T-helper 9 cell (primary cell): ENCODE measurements at regions not wholly inside any gene's neighbourhood (a gene's known extent, or its start where the extent isn't known, plus 50 kb on each side); places are given as distances from the start of the nearest gene placed in this dataset.

Experiments
- DNase-seq: peaks from one replicate; pipeline ENCODE4 v3.0.0-alpha.2; 2020

DNA sequence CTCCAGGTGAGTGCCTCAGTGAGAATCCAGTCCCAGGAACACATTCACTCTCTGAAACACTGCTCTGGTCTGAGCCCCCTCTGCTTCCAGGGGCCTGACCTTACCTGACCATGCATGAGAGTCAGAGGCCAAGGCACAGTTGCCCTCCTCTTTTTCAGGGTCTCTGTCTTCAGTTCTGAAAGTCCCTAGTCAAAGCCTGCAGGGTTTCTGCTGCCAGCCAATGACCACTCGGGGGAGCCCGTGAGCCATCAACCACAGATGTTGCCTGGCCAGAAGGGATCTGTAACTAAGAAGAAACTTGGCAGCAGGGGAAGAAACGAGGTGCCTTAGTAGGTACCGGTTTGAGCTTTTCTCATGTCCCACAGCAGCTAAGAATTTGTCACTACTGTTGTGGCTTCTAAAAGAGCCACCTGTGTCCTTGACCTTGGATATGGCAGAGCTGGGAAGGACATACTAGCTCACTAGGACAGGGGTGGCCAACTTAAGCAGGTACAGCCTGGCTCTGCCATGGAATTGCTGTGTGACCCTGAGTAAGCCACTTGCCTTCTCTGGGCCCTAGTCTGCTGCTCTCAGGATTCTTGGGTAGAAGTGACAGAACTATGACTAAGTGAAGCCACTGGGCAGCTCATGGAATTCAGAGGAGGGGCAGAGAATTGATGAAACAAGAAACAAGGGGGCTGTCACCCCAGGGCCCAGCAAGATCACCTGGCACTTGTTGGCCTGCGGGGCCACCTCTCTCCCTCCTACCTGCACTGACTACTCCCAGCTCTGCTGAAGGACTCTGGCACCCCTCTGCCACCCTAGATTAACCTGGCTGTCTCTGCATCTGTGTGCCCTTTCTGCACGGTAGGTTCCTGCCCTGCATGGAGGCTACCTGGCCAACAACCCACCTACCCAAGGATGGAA is 83.8 kb upstream of the GPR26 start:
- peak; percentile 46 for DNase-seq

DNA sequence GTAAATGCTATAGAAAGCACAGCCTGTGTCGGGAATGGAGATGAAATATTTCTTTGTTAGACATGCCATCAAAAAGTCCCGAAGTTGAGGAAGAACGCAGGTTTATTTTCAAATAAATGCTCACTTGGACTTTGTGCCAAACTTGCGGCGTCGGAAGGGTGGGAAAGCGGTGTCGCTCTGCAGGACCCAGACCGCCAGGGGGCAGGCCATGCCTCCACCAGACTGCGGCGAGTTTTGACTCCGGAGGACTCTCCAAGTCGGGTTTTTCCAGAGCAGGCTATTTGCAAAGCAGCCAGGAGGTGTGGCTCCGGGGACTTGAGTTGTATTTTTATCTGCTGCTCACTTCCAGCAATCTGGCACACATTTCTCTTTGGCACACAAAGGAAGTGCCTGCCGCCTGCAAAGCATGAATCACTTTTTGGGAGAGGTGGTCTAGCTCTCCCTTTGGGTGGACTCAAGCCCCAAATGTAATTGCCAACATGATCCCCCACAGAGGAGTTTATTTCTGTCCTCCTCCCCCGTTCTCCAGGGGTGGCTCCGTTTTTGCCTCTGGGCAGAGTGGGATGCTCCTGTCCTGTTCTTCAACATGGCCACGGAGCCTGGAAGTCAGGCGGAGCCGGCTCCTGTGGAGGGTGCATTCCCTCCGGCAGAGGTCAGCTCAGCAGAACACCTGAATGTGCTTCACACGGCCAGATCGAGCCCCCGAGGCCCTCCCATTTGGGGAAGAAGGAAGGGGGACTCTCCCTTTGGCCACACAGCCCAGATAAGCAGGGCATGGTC is 82.3 kb upstream of the GPR26 start:
- no peak for DNase-seq

DNA sequence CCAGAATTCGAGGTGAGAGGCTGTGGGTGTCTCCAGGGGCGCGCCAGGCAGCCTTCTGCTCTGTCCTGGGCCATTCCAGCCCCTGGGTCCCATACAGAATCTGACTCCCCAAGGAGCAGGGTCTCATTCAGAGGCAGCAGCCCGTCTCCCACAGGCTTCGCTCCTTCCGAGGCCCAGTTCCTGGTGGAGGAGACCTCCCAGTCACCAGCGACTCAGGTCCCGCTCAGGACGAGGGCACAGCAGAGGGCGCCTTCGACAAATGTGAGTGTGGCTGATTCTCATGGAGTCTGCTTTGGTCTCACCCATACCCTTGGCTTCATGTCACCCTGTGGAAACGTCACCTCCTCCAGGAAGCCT is 81.8 kb upstream of the GPR26 start:
- DNase-seq = no peak

DNA sequence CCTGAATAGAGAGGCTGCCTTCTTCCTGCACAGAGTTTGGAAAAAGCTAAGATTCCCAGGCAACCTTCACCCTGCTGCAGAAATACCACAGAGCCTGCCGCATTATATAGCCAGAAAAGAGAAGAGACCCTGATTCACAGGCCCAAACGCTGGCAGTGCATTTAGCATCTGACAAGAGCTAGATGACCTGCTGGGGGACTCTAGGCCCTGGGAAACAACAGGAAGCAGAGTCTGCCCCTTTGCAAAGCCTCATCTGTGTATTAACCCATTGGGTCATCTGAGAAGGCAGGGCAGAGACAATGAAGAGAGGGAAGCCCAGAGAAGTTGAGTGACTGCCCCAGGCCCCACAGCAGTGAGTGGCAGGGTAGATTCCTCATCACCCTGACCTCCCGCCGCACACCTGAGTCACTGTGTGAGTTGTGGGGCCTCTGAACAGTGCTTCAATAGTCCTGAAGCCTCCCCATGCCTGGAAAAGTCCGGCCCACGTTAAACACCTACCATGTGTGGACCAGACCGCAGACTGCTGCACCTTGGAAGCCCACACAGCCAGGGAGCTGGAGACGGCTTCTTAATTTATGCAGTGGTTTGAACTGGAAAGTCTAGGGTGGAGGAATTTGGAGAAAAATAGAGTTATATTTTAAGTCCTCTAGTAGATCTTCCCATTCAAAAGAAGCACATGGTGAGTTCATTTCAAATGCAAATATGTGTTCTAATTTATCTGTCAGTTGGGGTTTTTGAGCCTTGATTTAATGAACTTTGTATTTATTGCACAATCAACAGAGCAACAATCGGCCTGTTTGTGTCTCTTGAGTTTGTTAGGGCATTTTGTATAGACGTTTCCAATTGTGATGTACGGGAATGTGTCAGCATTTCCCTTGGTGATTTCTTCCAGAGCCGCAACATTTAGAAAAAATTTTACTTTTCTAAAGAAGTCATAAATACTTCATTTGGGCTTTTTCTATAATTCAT is 80.4 kb upstream of the GPR26 start:
- DNase-seq = no peak

DNA sequence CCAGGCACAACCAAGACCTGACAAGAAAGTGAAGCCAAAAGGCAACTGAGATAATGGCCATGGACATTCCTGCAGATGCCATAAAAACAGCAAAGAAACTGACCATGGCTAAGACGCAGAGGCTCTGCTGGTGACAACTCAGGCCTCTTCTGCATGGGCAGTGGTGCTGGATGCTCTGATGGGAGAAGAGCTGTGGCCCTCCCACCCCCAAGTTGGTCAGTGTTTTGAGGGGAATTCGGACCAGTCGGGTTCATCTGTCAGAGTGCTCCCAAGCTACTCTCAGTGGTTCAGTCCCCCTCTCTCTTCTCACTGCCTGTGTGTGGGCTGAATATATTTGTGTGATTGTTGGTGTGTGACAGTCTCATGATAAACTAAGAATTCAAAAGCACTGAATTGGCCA is 79.0 kb upstream of the GPR26 start:
- no peak for DNase-seq

DNA sequence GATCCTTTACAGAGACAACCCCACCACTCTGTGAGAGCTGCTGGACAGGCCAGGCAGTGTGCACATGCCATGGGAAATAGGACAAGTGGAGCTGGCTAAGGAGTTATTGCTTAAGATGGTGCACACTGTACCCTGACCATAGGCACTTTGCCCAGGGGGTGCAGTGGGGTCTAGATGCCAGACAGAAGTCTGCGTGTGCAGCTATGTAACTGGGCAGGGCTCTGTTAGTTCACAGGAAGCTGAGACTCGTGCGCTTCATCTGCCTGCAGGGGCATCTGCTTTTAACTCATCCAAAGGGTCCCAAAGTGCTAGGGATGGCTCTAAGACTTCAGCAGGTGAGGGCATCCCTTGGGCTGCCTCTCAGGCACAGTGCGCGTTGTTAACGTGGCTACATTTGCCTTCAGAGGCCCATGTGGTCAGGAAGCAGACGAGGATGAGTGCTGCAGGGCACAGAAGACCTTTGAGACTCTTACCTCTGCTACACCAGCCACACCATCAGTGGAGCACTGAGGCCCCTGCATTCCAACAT is 77.7 kb upstream of the GPR26 start:
- DNase-seq = no peak

DNA sequence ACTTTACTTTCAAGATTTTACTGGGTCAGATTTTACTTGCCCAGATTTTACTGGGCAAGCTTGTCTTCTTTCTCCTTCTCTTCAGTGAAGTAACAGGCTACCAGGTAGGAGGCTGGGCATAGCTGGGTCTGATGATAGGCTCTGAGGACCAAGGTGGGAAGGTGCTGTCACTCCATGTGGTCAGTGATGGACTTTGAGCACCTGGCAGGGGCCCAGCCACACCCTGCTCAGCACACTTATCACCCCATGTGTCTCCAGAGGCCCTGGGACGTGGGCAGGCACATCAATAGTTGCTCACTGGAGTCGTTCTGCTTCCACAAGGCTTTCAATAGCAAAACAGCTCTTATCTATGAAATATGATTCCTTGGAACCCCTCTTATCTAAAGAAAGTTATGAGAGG is 70.5 kb upstream of the GPR26 start:
- DNase-seq = no peak

DNA sequence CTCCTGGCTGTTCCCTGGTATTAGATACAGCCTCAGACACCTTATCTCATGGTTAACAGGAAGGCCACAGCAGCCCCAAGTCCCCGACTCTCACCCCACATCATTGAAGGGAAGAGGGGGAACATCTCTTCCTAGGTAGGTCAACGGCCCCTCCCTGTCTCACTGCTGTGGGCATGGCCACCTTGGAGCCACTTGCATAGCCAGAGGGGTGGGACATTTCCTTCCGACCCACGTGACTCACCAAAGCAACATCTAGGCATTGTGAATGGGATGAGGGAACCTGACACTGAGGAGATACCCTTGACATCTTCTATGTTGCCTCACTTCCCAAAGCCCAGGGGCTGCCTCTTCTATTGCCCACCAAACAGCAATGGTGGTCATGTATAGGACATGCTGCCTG is 68.5 kb upstream of the GPR26 start:
- DNase-seq = no peak

DNA sequence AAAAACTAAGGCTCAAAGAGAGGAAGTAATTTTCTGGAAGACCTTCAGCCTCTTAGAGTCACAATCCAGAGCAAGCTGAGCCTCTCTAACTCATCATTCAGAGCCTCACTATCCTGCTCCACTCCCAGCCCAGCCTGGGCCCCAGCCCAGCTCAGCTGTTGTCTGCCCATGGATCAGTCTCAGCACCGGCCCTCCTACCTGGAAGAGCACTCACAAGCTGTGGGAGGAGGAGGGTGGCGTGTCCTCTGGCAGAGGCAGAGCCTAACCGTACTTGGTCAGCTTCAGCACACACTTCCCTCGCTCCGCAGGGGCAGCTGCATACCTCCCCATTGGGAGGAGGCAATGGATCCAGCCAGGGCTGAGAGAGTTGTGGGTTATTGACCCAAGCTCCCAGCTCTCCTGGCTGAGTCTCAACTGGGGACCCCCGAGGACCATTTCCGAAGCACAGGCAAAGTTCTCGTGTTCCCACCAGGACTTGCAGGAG is 66.7 kb upstream of the GPR26 start:
- no peak for DNase-seq

DNA sequence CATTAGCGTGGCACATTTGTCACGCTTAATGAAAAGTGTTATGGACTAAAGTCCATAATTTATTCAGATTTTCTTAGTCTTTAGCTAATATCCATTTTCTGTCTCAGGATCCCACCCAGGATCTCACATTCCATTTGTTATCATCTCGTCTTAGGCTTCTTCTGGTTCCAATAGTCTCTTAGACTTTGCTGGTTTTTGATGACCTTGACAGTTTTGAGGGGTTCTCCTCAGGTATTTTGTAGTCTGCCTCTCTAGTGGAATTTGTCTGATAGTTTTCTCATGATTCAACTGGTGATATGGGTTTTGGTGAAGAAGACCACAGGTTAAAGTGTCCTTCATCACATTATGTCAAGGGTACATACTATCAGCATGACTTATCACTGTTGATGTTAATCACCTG is 66.0 kb upstream of the GPR26 start:
- no peak for DNase-seq

DNA sequence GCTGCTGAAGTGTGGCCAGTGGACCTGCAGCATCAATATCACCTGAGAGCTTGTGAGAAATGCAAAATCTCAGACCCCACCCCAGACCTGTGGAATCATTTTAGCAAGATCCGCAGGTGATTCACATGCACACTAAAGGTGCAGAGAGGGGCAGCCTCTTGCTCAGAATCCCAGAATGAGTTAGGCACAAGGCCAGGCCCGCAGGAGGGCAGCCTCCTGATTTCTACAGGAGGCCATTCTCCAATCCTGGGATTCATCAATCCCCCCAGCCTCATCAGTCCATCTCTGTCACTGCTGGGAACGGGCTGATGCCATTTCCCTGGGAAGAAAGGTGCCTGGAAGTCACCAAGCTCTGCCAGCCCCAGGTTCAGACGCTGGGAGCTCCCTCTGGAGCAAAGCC is 63.0 kb upstream of the GPR26 start:
- no peak for DNase-seq

DNA sequence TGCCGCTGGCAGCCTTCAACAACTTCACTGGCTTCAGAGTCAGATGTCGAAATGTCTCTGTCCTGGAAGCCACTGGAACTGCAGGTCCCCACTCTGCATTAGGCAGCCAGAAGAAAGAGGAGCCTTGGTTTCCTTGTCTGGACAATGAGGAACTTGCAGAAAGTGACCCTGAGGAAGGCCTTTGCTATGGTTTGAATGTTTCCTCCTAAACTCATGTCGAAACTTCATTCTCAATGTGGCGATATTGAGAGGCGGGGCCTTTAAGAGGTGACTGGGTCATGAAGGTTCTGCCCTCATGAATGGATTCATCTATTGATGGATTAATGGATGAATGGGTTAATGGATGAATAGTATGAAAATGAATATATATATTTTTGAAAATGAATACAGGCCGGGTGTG is 61.6 kb upstream of the GPR26 start:
- no peak for DNase-seq

DNA sequence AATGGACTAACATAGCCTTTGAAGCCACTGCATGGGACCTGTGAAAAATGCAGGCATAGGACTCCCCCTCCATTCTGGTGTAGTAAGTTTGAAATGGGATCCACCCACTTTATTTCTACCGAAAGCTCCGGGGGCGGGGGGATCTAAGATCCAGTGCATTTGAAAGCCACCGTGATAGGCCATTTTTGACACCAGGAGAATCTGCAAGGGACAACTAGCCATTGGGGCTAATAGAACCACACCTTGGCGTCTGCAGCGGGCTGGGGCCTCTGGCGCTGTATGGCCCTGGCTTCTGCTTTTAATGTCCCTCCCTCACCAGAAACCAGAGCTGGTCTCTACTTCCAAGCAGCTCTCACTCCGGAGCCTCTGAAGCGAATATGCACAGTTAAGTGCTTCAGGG is 60.1 kb upstream of the GPR26 start:
- no peak for DNase-seq

DNA sequence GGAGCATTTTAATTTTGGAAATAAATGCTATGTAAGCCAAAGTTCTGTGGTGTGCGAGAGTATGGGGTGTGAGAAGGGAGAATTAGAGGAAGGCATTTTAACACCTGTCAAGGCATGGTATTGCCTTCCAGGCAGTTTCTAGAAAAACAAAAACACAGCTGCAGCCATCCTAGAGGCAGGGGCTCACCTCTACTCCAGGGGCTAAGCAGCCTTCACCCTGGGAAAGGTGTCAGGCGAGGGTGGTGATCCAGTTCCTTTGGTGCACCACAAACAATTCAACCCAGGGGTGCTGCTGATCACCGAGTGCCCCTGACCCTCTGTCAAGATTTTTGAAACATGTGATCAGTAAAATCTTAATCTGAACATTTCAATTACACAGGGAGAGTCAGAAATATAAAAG is 59.2 kb upstream of the GPR26 start:
- no peak for DNase-seq

DNA sequence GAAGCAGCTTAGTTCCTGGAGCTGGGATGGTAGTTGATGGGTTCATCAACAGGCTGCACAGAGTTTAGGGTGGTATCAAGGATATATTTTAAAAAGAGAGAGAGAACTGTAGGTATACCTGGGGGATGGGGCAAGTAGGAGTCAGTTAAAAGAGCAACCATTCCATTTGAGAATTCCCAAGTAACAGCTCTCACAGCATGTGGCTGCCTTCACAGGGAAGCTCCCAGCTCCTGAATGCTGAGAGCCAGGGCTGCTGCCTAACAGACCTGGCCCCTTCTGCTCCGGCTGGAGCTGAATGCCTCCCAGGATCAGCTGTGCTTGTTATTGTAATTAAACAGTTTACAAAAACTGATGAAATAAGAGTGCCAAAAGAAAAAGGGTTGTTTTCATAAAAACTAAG is 58.8 kb upstream of the GPR26 start:
- DNase-seq = no peak

DNA sequence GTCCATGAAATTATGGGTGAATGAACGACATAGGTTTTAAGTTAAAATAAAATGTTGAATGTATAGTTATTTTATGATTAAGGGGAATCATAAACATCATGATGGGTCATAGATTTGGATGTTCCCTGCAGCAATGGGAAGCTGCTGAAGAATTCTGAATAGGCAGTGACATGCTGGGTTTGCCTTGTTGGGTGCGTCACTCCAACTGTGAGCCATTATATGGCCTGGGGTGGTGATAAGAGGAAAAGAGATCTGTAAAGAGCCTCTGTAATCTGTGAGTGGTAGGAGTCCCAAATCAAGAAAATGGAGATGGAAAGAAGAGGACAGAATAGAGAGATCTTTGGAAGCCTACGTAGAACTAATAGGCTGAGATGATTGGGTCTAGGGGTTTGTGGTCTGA is 58.1 kb upstream of the GPR26 start:
- no peak for DNase-seq

DNA sequence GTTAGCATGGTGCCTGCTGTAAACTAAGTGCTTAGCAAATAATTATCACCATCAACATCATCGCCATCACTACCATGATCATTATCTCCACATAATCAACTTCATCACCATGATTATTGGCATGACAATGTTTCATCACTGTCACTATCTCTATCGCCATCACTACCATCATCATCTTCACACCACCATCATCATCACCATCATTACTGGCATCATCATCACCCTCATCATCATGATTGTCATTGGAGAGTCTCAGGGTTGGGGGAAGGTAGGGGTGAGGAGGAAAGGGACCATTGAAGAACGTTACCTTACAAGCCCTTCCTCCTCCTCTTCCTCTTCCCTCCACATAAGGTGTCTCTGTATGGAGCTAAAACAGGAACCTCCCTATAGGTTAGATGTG is 54.9 kb upstream of the GPR26 start:
- DNase-seq = no peak

DNA sequence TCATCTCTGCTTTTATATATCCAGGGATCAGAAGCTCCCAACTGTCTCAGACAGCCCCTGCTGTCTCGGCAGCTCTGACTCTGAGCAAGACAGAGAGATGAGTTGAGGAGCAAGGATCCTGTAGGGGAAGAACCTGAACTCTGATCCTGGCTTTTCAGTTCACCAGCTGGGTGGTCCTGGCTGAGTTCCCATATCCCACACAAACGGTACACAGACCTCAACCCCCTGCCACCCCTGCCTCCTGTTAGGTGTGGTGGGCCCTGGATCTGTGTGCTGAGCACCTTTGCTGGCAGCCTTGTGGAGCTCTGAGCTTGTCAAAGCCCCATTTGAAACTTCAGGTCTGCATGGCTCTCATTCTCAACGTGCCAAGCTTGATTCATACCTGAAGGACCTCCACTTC is 54.3 kb upstream of the GPR26 start:
- no peak for DNase-seq

DNA sequence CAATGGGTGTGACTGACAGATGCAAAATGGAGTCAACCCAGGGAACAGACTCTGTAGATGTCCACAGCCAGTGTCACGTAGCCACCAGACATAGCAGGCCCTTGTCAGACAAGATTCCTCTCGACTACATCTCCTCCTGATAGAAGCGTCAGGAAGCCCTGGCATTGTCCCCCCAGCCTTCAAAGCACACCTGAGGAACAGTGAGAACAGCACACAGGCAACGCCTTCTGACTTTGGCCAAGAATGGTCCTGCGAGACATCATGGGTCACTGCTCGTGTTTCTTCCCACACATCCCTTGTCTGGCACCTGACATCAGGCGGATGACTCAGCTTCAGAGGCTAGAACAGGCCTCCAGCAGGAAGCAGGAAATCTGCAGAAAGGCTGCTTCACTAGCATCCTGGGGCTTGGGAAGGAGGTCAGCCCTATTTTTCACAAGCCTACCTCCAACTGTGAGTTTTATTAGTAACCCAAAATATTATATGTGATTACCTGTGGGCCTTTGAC is 52.8 kb upstream of the GPR26 start:
- DNase-seq = no peak

DNA sequence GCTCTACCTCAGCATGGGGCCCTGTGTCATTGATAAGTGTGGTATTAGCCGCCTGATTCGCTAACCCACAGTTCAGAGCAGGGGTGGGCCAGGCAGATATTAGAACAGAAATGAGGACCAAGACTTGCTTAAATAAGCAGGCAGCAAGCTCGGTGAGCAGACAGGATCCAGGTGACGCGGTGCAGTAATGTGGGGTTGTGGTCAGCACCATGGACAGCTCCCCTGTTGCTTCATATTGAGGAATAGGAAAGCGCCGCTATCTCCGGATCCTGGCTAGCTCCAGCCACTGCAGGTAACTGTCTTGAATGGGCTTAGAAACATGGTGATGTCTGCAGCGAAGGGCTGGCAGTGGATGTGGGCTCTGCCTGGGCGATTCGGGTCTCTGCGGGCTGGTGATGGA is 51.3 kb upstream of the GPR26 start:
- DNase-seq = peak; percentile 43
